Stimulated activated CD4-positive, alpha-beta T cell treated with anti-CD3 and anti-CD28 coated beads, TNF-alpha, amount 100 ng/mL, for 24 hours (primary cell): ENCODE measurements at regions not wholly inside any gene's neighbourhood (a gene's known extent, or its start where the extent isn't known, plus 50 kb on each side); places are given as distances from the start of the nearest gene placed in this dataset.

ENCODE experiments used
- DNase-seq, 3 experiments: peaks; one replicate each; pipeline ENCODE4 v3.0.0-alpha.2; 2020; ENCODE audit warnings: low read depth in 3 of 3

- no peak for DNase-seq
Observed at GRCh38 chrX:40452031-40452430, 128.7 kb upstream of the ATP6AP2 start.

GRCh38 chrX:40449956-40450706, 130.6 kb upstream of the ATP6AP2 start:
- DNase-seq = no peak

- no peak for DNase-seq
Observed at GRCh38 chrX:40449396-40449795, 131.4 kb upstream of the ATP6AP2 start.

GRCh38 chrX:40448793-40449192, 132.0 kb upstream of the ATP6AP2 start:
- DNase-seq = no peak

- DNase-seq = no peak
Observed at GRCh38 chrX:40446921-40447320, 133.8 kb upstream of the ATP6AP2 start.

- no peak for DNase-seq
Observed at GRCh38 chrX:40445691-40446090, 135.1 kb upstream of the ATP6AP2 start.

- no peak for DNase-seq
Observed at GRCh38 chrX:40444798-40445496, 135.8 kb upstream of the ATP6AP2 start.

GRCh38 chrX:40444133-40444532, 136.6 kb upstream of the ATP6AP2 start:
- DNase-seq = no peak

GRCh38 chrX:40440866-40441265, 139.9 kb upstream of the ATP6AP2 start:
- no peak for DNase-seq

GRCh38 chrX:40439625-40440532, 140.9 kb upstream of the ATP6AP2 start:
- peak in 1 of 3 experiments; percentile 4 for DNase-seq

GRCh38 chrX:40437348-40437747, 143.4 kb upstream of the ATP6AP2 start:
- no peak for DNase-seq

- no peak for DNase-seq
Observed at GRCh38 chrX:40434947-40435346, 145.8 kb upstream of the ATP6AP2 start.

- DNase-seq = no peak
Observed at GRCh38 chrX:40434443-40434842, 146.3 kb upstream of the ATP6AP2 start.

- no peak for DNase-seq
Observed at GRCh38 chrX:40433160-40433559, 147.6 kb upstream of the ATP6AP2 start.

- DNase-seq = no peak
Observed at GRCh38 chrX:40424259-40424658, 156.5 kb upstream of the ATP6AP2 start.

GRCh38 chrX:40423299-40423698, 157.5 kb upstream of the ATP6AP2 start:
- DNase-seq = no peak

GRCh38 chrX:40422021-40422420, 158.7 kb upstream of the ATP6AP2 start:
- no peak for DNase-seq

GRCh38 chrX:40420899-40421729, 159.7 kb upstream of the ATP6AP2 start:
- DNase-seq = no peak

GRCh38 chrX:40418813-40419195, 162.0 kb upstream of the ATP6AP2 start:
- no peak for DNase-seq

GRCh38 chrX:40418146-40418812, 162.5 kb upstream of the ATP6AP2 start:
- no peak for DNase-seq

- DNase-seq = no peak
Observed at GRCh38 chrX:40415675-40416074, 165.1 kb upstream of the ATP6AP2 start.
